ENCODE measurements at regions not wholly inside any gene's neighbourhood (a gene's known extent, or its start where the extent isn't known, plus 50 kb on each side); places are given as distances from the start of the nearest gene placed in this dataset.

DNA sequence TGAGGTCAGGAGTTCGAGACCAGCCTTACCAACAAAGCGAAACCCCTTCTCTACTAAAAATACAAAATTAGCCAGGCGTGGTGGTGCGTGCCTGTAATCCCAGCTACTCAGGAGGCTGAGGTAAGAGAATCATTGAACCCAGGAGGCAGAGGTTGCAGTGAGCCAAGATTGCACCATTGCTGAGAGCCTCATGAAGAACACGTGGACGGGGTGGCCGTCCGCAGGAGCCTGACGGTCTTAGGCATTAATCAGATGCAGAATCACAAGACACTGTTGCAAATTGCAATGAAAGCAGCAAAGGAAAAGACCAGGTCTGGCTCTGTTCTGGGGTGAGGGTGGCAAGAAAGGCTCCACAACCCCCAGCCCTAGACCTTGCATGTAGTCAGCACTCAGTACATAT is 104.0 kb upstream of the SLC66A3 start:
- no peaks in the 10 kb centered on the region for H3K9me2 ChIP-seq (ENCODE audit: insufficient read depth)
- no peak overlapping the region for H3K27ac Mint-ChIP-seq
- no peak overlapping the region for H3K4me2 ChIP-seq
- TF ChIP-seq EZH2phosphoT487 (IDR thresholded peaks at IDR 0.05; ENCODE audit: unreplicated experiment) (no peak), EZH2 (IDR thresholded peaks at IDR 0.05; ENCODE audit: low read depth, unreplicated experiment) (no peak), CREB1 (CRISPR knock-in tag; IDR thresholded peaks at IDR 0.05; ENCODE audit: low read depth) (no peak), ZNF462 (CRISPR knock-in tag; IDR thresholded peaks at IDR 0.05) (no peak), JUNB (IDR thresholded peaks at IDR 0.05; ENCODE audit: unreplicated experiment) (no peak), POLR2AphosphoS5 (IDR thresholded peaks at IDR 0.05; ENCODE audit: low read depth) (no peak), ZNF114 (CRISPR knock-in tag; IDR thresholded peaks at IDR 0.05) (no peak), CTCF (conservative IDR thresholded peaks at IDR 0.05; ENCODE audit: low read depth in 2 of 2) (no peak), STAT1 (IDR thresholded peaks at IDR 0.05; ENCODE audit: unreplicated experiment) (no peak), ZNF331 (CRISPR knock-in tag; IDR thresholded peaks at IDR 0.05; ENCODE audit: low read depth) (no peak), NANOG (IDR thresholded peaks at IDR 0.05; ENCODE audit: borderline replicate concordance) (no peak)
- TF ChIP-seq, protein P1, sequence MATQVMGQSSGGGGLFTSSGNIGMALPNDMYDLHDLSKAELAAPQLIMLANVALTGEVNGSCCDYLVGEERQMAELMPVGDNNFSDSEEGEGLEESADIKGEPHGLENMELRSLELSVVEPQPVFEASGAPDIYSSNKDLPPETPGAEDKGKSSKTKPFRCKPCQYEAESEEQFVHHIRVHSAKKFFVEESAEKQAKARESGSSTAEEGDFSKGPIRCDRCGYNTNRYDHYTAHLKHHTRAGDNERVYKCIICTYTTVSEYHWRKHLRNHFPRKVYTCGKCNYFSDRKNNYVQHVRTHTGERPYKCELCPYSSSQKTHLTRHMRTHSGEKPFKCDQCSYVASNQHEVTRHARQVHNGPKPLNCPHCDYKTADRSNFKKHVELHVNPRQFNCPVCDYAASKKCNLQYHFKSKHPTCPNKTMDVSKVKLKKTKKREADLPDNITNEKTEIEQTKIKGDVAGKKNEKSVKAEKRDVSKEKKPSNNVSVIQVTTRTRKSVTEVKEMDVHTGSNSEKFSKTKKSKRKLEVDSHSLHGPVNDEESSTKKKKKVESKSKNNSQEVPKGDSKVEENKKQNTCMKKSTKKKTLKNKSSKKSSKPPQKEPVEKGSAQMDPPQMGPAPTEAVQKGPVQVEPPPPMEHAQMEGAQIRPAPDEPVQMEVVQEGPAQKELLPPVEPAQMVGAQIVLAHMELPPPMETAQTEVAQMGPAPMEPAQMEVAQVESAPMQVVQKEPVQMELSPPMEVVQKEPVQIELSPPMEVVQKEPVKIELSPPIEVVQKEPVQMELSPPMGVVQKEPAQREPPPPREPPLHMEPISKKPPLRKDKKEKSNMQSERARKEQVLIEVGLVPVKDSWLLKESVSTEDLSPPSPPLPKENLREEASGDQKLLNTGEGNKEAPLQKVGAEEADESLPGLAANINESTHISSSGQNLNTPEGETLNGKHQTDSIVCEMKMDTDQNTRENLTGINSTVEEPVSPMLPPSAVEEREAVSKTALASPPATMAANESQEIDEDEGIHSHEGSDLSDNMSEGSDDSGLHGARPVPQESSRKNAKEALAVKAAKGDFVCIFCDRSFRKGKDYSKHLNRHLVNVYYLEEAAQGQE (IDR thresholded peaks at IDR 0.05; ENCODE audit: unreplicated experiment): no peak
- no peaks in the 10 kb centered on the region for H3K4me1 ChIP-seq (ENCODE audit: insufficient read depth)
- DNase-seq (ENCODE audit: low spot score): no peak
- no peak overlapping the region for H2AFZ ChIP-seq
- no peak overlapping the region for H3K4me3 Mint-ChIP-seq
- no peak overlapping the region for H3K27ac ChIP-seq (ENCODE audit: low read depth)
- H3K27me3 Mint-ChIP-seq (ENCODE audit: insufficient read depth, low read depth, poor library complexity): peaks cover 8% of the 10 kb centered on the region
- no peaks in the 10 kb centered on the region for H3K27me3 ChIP-seq (ENCODE audit: insufficient read depth)
- H3K4me3 ChIP-seq: no peak overlapping the region
- no peaks in the 10 kb centered on the region for H4K20me1 ChIP-seq (replicated peaks; ENCODE audit: insufficient read depth)
- no peaks in the 10 kb centered on the region for H3K9me3 Mint-ChIP-seq
- no peaks in the 10 kb centered on the region for H3K36me3 ChIP-seq (ENCODE audit: insufficient read depth)
- no peaks in the 10 kb centered on the region for H3K36me3 Mint-ChIP-seq (ENCODE audit: low read depth)
- no peaks in the 10 kb centered on the region for H3K4me1 Mint-ChIP-seq
- H3F3A ChIP-seq (replicated peaks; ENCODE audit: low read depth): no peaks in the 10 kb centered on the region
- H3K79me2 ChIP-seq (replicated peaks; ENCODE audit: insufficient read depth): no peaks in the 10 kb centered on the region
- no peak for ATAC-seq

Measured in GM23338 (cell line).